OCI-LY1 (cell line): ENCODE measurements at regions not wholly inside any gene's neighbourhood (a gene's known extent, or its start where the extent isn't known, plus 50 kb on each side); places are given as distances from the start of the nearest gene placed in this dataset.
"Not testable (repeated sequence)": the region's sequence is repeated elsewhere in the genome, so short reads cannot be mapped to it uniquely, and the experiment has no call there.

Experiments
- H2AFZ ChIP-seq: fragments of 200-600 bp; sonication (generic), shearing (Covaris generic); 2 replicates; pipeline ENCODE4 v1.6.0; 2014; ENCODE audit warnings: antibody characterized with exemption, mild to moderate bottlenecking, low read length
- H3F3A ChIP-seq: fragments of 200-600 bp; sonication (generic), shearing (Covaris generic); 2 replicates; pipeline ENCODE4 v1.6.0; 2014; ENCODE audit warnings: mild to moderate bottlenecking, antibody characterized with exemption, low read length, moderate library complexity; ENCODE audit not compliant: insufficient read depth
- H3K27ac ChIP-seq: fragments of 200-600 bp; sonication (generic); 2 replicates; pipeline ENCODE4 v1.5.1; 2014; ENCODE audit warnings: low read length, mixed run types, mild to moderate bottlenecking, low read depth; ENCODE audit not compliant: poor library complexity, severe bottlenecking
- H3K27me3 ChIP-seq: fragments of 200-600 bp; sonication (generic); 2 replicates; pipeline ENCODE4 v1.6.0; 2014; ENCODE audit warnings: antibody characterized with exemption, mild to moderate bottlenecking, low read length, moderate library complexity; ENCODE audit not compliant: insufficient read depth
- H3K36me3 ChIP-seq: fragments of 200-600 bp; sonication (generic); 2 replicates; pipeline ENCODE4 v1.6.1; 2014; ENCODE audit warnings: mild to moderate bottlenecking, antibody characterized with exemption, low read length, moderate library complexity, mixed read lengths; ENCODE audit not compliant: insufficient read depth
- H3K4me1 ChIP-seq: fragments of 200-600 bp; sonication (generic); 2 replicates; pipeline ENCODE4 v1.5.1; 2014; ENCODE audit warnings: mild to moderate bottlenecking, low read length, moderate library complexity; ENCODE audit not compliant: insufficient read depth, severe bottlenecking
- H3K4me2 ChIP-seq: fragments of 200-600 bp; sonication (generic), shearing (Covaris generic); 2 replicates; pipeline ENCODE4 v1.6.1; 2014; ENCODE audit warnings: low read length
- H3K4me3 ChIP-seq: fragments of 200-600 bp; sonication (generic); 2 replicates; pipeline ENCODE4 v1.5.1; 2014; ENCODE audit warnings: low read length, low read depth, mild to moderate bottlenecking, mixed read lengths; ENCODE audit not compliant: poor library complexity, severe bottlenecking
- H3K79me2 ChIP-seq: fragments of 200-600 bp; shearing (Covaris generic); 2 replicates; pipeline ENCODE4 v1.6.1; 2016; ENCODE audit warnings: mixed run types, low read length, mixed read lengths; ENCODE audit not compliant: insufficient read depth
- H3K9ac ChIP-seq: fragments of 200-600 bp; sonication (generic), shearing (Covaris generic); 2 replicates; pipeline ENCODE4 v1.6.1; 2014; ENCODE audit warnings: mild to moderate bottlenecking, low read length, mixed read lengths
- H3K9me2 ChIP-seq: fragments of 200-600 bp; sonication (generic), shearing (Covaris generic); 2 replicates; pipeline ENCODE4 v1.6.1; 2014; ENCODE audit warnings: low read depth, mild to moderate bottlenecking, low read length, mixed read lengths
- H3K9me3 ChIP-seq: fragments of 200-600 bp; shearing (Covaris generic); 2 replicates; pipeline ENCODE4 v1.6.1; 2014; ENCODE audit warnings: low read length, mixed read lengths
- H4K20me1 ChIP-seq: fragments of 200-600 bp; sonication (generic), shearing (Covaris generic); 2 replicates; pipeline ENCODE4 v1.6.0; 2016; ENCODE audit warnings: mild to moderate bottlenecking, low read length; ENCODE audit not compliant: insufficient read depth
- CTCF ChIP-seq: fragments of 200-600 bp; sonication (generic), shearing (Covaris generic); IDR thresholded peaks from 2 replicates; pipeline ENCODE4 v1.5.1; 2017; ENCODE audit warnings: mild to moderate bottlenecking, antibody characterized with exemption, low read length, moderate library complexity, mixed read lengths
- EZH2 ChIP-seq: fragments of 200-600 bp; sonication (generic), shearing (Covaris generic); IDR thresholded peaks from 2 replicates; pipeline ENCODE4 v1.8.0; 2017; ENCODE audit warnings: borderline replicate concordance, mixed run types, mild to moderate bottlenecking, antibody characterized with exemption, low read length, moderate library complexity, mixed read lengths

- Histone ChIP-seq H3K9me2 (no peaks in the 10 kb centered on the region), H3K9ac (no peak overlapping the region), H2AFZ (no peak overlapping the region), H3K27me3 (no peaks in the 10 kb centered on the region), H3K27ac (no peak overlapping the region), H3K4me2 (no peak overlapping the region), H3K36me3 (no peaks in the 10 kb centered on the region), H3K4me1 (no peaks in the 10 kb centered on the region), H3F3A (no peaks in the 10 kb centered on the region), H3K79me2 (no peaks in the 10 kb centered on the region), H3K4me3 (no peak overlapping the region), H4K20me1 (no peaks in the 10 kb centered on the region), H3K9me3 (no peaks in the 10 kb centered on the region)
- TF ChIP-seq EZH2 (no peak), CTCF (no peak)
Observed at GRCh38 chr2:36185624-36186023, 170.0 kb upstream of the CRIM1 start.

GRCh38 chr2:36184848-36185247 is 170.7 kb upstream of the CRIM1 start:
- H3K4me1 ChIP-seq: no peaks in the 10 kb centered on the region
- no peaks in the 10 kb centered on the region for H4K20me1 ChIP-seq
- no peaks in the 10 kb centered on the region for H3K36me3 ChIP-seq
- H3K4me3 ChIP-seq: no peak overlapping the region
- H3K79me2 ChIP-seq: no peaks in the 10 kb centered on the region
- H3K27ac ChIP-seq: no peak overlapping the region
- no peak overlapping the region for H3K4me2 ChIP-seq
- no peak overlapping the region for H2AFZ ChIP-seq
- H3K27me3 ChIP-seq: no peaks in the 10 kb centered on the region
- no peaks in the 10 kb centered on the region for H3K9me2 ChIP-seq
- no peak overlapping the region for H3K9ac ChIP-seq
- H3K9me3 ChIP-seq: no peaks in the 10 kb centered on the region
- TF ChIP-seq CTCF (no peak), EZH2 (no peak)
- no peaks in the 10 kb centered on the region for H3F3A ChIP-seq

DNA sequence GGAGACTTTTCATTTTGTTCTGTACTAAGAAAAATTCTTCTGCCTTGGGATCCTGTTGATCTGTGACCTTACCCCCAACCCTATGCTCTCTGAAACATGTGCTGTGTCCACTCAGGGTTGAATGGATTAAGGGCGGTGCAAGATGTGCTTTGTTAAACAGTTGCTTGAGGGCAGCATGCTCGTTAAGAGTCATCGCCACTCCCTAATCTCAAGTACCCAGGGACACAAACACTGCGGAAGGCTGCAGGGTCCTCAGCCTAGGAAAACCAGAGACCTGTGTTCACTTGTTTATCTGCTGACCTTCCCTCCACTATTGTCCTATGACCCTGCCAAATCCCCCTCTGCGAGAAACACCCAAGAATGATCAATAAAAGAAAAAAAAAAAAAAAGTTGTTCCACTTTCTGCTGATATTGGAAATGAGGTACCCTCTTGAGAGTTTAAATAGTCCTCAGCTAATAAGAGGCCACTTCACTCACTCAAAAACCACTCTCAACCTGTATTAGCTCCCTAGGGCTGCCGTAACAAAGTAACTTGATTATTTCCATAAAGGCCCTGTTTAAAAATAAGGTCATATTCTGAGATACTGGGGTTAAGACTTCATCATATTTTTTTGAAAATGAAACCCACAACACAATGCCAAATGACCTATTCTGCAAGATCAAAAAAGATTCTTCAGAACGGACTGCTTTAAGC is 174.6 kb upstream of the CRIM1 start:
- not testable (repeated sequence) for H3K36me3 ChIP-seq, H3K4me1 ChIP-seq, H3K4me3 ChIP-seq, H3K9me3 ChIP-seq, H3K79me2 ChIP-seq, H3F3A ChIP-seq, H3K9ac ChIP-seq, H3K27me3 ChIP-seq, H2AFZ ChIP-seq, H3K4me2 ChIP-seq, H3K9me2 ChIP-seq, H4K20me1 ChIP-seq, H3K27ac ChIP-seq

DNA sequence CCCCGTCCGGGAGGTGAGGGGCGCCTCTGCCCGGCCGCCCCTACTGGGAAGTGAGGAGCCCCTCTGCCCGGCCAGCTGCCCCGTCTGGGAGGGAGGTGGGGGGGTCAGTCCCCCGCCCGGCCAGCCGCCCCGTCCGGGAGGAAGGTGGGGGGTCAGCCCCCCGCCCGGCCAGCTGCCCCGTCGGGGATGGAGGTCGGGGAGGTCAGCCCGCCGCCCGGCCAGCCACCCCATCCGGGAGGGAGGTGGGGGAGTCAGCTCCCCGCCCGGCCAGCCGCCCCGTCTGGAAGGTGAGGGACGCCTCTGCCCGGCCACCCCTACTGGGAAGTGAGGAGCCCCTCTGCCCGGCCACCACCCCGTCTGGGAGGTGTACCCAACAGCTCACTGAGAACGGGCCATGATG is 175.3 kb upstream of the CRIM1 start:
- not testable (repeated sequence) for H3K9me2 ChIP-seq, H3K9me3 ChIP-seq, H3K27me3 ChIP-seq, H3K4me2 ChIP-seq, H4K20me1 ChIP-seq, H3K36me3 ChIP-seq, H3K9ac ChIP-seq, H3K27ac ChIP-seq, H2AFZ ChIP-seq, H3K4me3 ChIP-seq, H3K4me1 ChIP-seq, H3F3A ChIP-seq, H3K79me2 ChIP-seq

DNA sequence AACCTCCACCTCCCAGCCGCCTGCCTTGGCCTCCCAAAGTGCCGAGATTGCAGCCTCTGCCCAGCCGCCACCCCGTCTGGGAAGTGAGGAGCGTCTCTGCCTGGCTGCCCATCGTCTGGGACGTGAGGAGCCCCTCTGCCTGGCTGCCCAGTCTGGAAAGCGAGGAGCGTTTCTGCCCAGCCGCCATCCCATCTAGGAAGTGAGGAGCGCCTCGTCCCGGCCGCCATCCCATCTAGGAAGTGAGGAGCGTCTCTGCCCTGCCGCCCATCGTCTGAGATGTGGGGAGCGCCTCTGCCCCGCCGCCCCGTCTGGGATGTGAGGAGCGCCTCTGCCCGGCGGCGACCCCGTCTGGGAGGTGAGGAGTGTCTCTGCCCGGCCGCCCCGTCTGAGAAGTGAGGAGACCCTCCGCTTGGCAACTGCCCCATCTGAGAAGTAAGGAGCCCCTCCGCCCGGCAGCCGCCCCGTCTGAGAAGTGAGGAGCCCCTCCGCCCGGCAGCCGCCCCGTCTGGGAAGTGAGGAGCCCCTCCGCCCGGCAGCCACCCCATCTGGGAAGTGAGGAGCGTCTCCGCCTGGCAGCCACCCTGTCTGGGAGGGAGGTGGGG is 175.8 kb upstream of the CRIM1 start:
- not testable (repeated sequence) for H3K79me2 ChIP-seq, H3K4me3 ChIP-seq, H3F3A ChIP-seq, H3K4me2 ChIP-seq, H3K4me1 ChIP-seq, H3K9me2 ChIP-seq, H3K27ac ChIP-seq, H2AFZ ChIP-seq, H3K9me3 ChIP-seq, H4K20me1 ChIP-seq, H3K27me3 ChIP-seq, H3K9ac ChIP-seq, H3K36me3 ChIP-seq
